ENCODE measurements at regions not wholly inside any gene's neighbourhood (a gene's known extent, or its start where the extent isn't known, plus 50 kb on each side); places are given as distances from the start of the nearest gene placed in this dataset.

- no peaks in the 10 kb centered on the region for H3K4me1 ChIP-seq
- TF ChIP-seq CTCF (IDR thresholded peaks at IDR 0.05): no peak
- DNase-seq (ENCODE audit: low spot score): no peak
- H3K27me3 ChIP-seq: no peaks in the 10 kb centered on the region
- no peak overlapping the region for H3K27ac ChIP-seq
- H3K36me3 ChIP-seq: no peaks in the 10 kb centered on the region
- no peaks in the 10 kb centered on the region for H3K9me3 ChIP-seq
- no peak overlapping the region for H3K4me3 ChIP-seq
Observed at GRCh38 chr6:6772751-6773150, 184.2 kb downstream of the LY86 start.

- Histone ChIP-seq H3K4me3 (no peak overlapping the region), H3K27me3 (no peaks in the 10 kb centered on the region), H3K9me3 (no peaks in the 10 kb centered on the region), H3K27ac (no peak overlapping the region), H3K36me3 (no peaks in the 10 kb centered on the region), H3K4me1 (no peaks in the 10 kb centered on the region)
- TF ChIP-seq CTCF (IDR thresholded peaks at IDR 0.05): no peak
- no peak for DNase-seq (ENCODE audit: low spot score)
Observed at GRCh38 chr6:6775074-6775473, 186.6 kb downstream of the LY86 start.

- H3K27ac ChIP-seq: no peak overlapping the region
- TF ChIP-seq CTCF (IDR thresholded peaks at IDR 0.05): no peak
- H3K27me3 ChIP-seq: no peaks in the 10 kb centered on the region
Observed at GRCh38 chr6:6780231-6780630, 191.7 kb downstream of the LY86 start.

GRCh38 chr6:6781172-6781872 is 192.8 kb downstream of the LY86 start:
- H3K27me3 ChIP-seq: no peaks in the 10 kb centered on the region
- no peak overlapping the region for H3K27ac ChIP-seq

More at GRCh38 chr6:6780231-6780630, 191.7 kb downstream of the LY86 start:
- H3K4me1 ChIP-seq: peaks cover 0 to 12% of the 10 kb centered on the region in 2 donors
- no peak for DNase-seq (ENCODE audit: low spot score)
- no peaks in the 10 kb centered on the region for H3K9me3 ChIP-seq
- no peak overlapping the region for H3K4me3 ChIP-seq
- no peaks in the 10 kb centered on the region for H3K36me3 ChIP-seq

GRCh38 chr6:6781873-6782227 is 193.3 kb downstream of the LY86 start:
- Histone ChIP-seq H3K4me3 (no peak overlapping the region), H3K27ac (no peak overlapping the region), H3K27me3 (no peaks in the 10 kb centered on the region), H3K9me3 (no peaks in the 10 kb centered on the region), H3K36me3 (no peaks in the 10 kb centered on the region), H3K4me1 (peaks cover 0 to 12% of the 10 kb centered on the region in 2 donors)
- no peak for TF ChIP-seq CTCF (IDR thresholded peaks at IDR 0.05)
- no peak for DNase-seq (ENCODE audit: low spot score)

More at GRCh38 chr6:6781172-6781872, 192.8 kb downstream of the LY86 start:
- Histone ChIP-seq H3K9me3 (no peaks in the 10 kb centered on the region), H3K36me3 (no peaks in the 10 kb centered on the region), H3K4me3 (no peak overlapping the region), H3K4me1 (peaks cover 0 to 12% of the 10 kb centered on the region in 2 donors)
- TF ChIP-seq CTCF (IDR thresholded peaks at IDR 0.05): no peak
- no peak for DNase-seq (ENCODE audit: low spot score)

- no peak for TF ChIP-seq CTCF (IDR thresholded peaks at IDR 0.05)
- H3K4me1 ChIP-seq: peaks cover 0 to 12% of the 10 kb centered on the region in 2 donors
Observed at GRCh38 chr6:6783721-6784120, 195.2 kb downstream of the LY86 start.

More at GRCh38 chr6:6783721-6784120, 195.2 kb downstream of the LY86 start:
- Histone ChIP-seq H3K36me3 (no peaks in the 10 kb centered on the region), H3K27ac (no peak overlapping the region), H3K4me3 (no peak overlapping the region), H3K27me3 (no peaks in the 10 kb centered on the region), H3K9me3 (no peaks in the 10 kb centered on the region)
- no peak for DNase-seq (ENCODE audit: low spot score)

Data from right atrium auricular region (tissue), 2 donors.